Duodenal mucosa (tissue), 2 donors: ENCODE measurements at regions not wholly inside any gene's neighbourhood (a gene's known extent, or its start where the extent isn't known, plus 50 kb on each side); places are given as distances from the start of the nearest gene placed in this dataset.

Experiments
- H3K27ac ChIP-seq: one replicate; pipeline ENCODE4 v1.7.0; 2013; ENCODE audit warnings: low read depth, low read length
- H3K27me3 ChIP-seq, 2 donors: one replicate each; pipeline ENCODE4 v1.7.0; 2013; ENCODE audit warnings: low read length in 2 of 2, control low read depth in 1 of 2; ENCODE audit not compliant: insufficient read depth in 2 of 2, control insufficient read depth in 1 of 2
- H3K36me3 ChIP-seq, 2 donors: one replicate each; pipeline ENCODE4 v1.7.0; 2013; ENCODE audit warnings: low read length in 2 of 2, control low read depth in 1 of 2; ENCODE audit not compliant: insufficient read depth in 2 of 2, control insufficient read depth in 1 of 2
- H3K4me1 ChIP-seq, 2 donors: one replicate each; pipeline ENCODE4 v1.7.0; 2013; ENCODE audit warnings: low read length in 2 of 2, control low read depth in 1 of 2; ENCODE audit not compliant: insufficient read depth in 2 of 2, control insufficient read depth in 1 of 2
- H3K4me3 ChIP-seq, 2 donors: one replicate each; pipeline ENCODE4 v1.7.0; 2013; ENCODE audit warnings: low read length in 2 of 2, low read depth in 1 of 2
- H3K9ac ChIP-seq, 2 donors: one replicate each; pipeline ENCODE4 v1.7.0; 2013; ENCODE audit warnings: low read length in 2 of 2, low read depth in 1 of 2
- H3K9me3 ChIP-seq, 2 donors: one replicate each; pipeline ENCODE4 v1.7.0; 2013; ENCODE audit warnings: low read length in 2 of 2, control low read depth in 1 of 2; ENCODE audit not compliant: control insufficient read depth in 1 of 2

- Histone ChIP-seq H3K4me1 (no peaks in the 10 kb centered on the region), H3K36me3 (no peaks in the 10 kb centered on the region)
Measured at GRCh38 chr3:164064298-164064697, 1014.0 kb downstream of the SI start.

DNA sequence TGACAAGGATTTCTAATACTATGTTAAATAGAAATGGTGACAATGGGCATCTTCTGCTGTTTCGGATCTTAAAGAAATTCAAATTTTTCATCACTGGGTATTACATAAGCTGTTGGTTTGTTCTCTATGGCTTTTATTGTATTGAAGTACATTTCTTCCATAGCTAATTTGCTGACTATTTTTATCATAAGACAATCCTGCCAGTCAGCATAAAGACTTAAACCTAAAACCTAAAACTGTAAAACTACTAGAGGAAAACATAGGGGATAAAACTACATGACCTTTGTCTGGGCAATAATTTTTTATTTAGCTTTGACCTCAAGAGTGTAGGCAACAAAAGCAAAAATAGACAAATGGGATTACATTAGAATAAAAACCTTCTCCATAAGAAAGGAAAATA is 1017.4 kb downstream of the SI start:
- Histone ChIP-seq H3K27me3 (no peaks in the 10 kb centered on the region), H3K9ac (no peak overlapping the region), H3K4me3 (no peak overlapping the region), H3K27ac (no peak overlapping the region), H3K36me3 (no peaks in the 10 kb centered on the region), H3K9me3 (no peaks in the 10 kb centered on the region), H3K4me1 (no peaks in the 10 kb centered on the region)

More at GRCh38 chr3:164064298-164064697, 1014.0 kb downstream of the SI start:
- H3K4me3 ChIP-seq = no peak overlapping the region
- H3K27me3 ChIP-seq = no peaks in the 10 kb centered on the region
- H3K9ac ChIP-seq = no peak overlapping the region
- no peaks in the 10 kb centered on the region for H3K9me3 ChIP-seq
- H3K27ac ChIP-seq = no peak overlapping the region

GRCh38 chr3:164049847-164050246 is 1028.4 kb downstream of the SI start:
- no peaks in the 10 kb centered on the region for H3K36me3 ChIP-seq

GRCh38 chr3:164048451-164048850 is 1029.8 kb downstream of the SI start:
- H3K4me1 ChIP-seq = no peaks in the 10 kb centered on the region
- no peaks in the 10 kb centered on the region for H3K9me3 ChIP-seq
- H3K27ac ChIP-seq = no peak overlapping the region
- no peak overlapping the region for H3K9ac ChIP-seq
- no peaks in the 10 kb centered on the region for H3K36me3 ChIP-seq
- H3K4me3 ChIP-seq = no peak overlapping the region
- no peaks in the 10 kb centered on the region for H3K27me3 ChIP-seq

More at GRCh38 chr3:164049847-164050246, 1028.4 kb downstream of the SI start:
- Histone ChIP-seq H3K9me3 (no peaks in the 10 kb centered on the region), H3K4me1 (no peaks in the 10 kb centered on the region), H3K4me3 (no peak overlapping the region), H3K27ac (no peak overlapping the region), H3K9ac (no peak overlapping the region), H3K27me3 (no peaks in the 10 kb centered on the region)

DNA sequence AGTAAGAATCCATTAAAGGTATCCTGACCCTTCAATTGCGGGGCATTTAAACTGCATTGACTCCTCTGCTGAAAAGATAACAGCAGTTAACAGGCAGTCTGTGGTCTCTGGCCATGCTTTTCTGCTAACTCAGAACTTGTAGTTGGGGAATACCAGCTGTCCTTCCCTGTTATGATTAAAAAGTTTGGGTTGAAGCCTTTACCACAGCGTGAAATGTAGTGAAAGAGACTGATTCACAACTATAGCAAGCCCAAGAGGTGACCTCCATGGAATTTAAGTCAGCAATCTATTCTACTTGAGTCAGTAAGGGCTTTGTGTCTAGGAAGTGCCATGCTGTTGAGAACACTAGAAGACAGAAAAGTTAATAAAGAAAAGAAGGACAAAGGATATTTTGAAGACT is 1037.3 kb downstream of the SI start:
- no peaks in the 10 kb centered on the region for H3K36me3 ChIP-seq
- no peak overlapping the region for H3K4me3 ChIP-seq
- H3K27me3 ChIP-seq = no peaks in the 10 kb centered on the region
- H3K9me3 ChIP-seq = peaks cover 0 to 3% of the 10 kb centered on the region in 2 donors
- H3K4me1 ChIP-seq = no peaks in the 10 kb centered on the region
- H3K27ac ChIP-seq = no peak overlapping the region
- no peak overlapping the region for H3K9ac ChIP-seq

- Histone ChIP-seq H3K9me3 (peaks cover 0 to 3% of the 10 kb centered on the region in 2 donors), H3K27me3 (no peaks in the 10 kb centered on the region), H3K4me1 (no peaks in the 10 kb centered on the region), H3K27ac (no peak overlapping the region), H3K9ac (no peak overlapping the region), H3K4me3 (no peak overlapping the region), H3K36me3 (no peaks in the 10 kb centered on the region)
Measured at GRCh38 chr3:164030194-164030593, 1048.1 kb downstream of the SI start.

GRCh38 chr3:164024786-164025185 is 1053.5 kb downstream of the SI start:
- Histone ChIP-seq H3K9ac (no peak overlapping the region), H3K4me3 (no peak overlapping the region), H3K9me3 (no peaks in the 10 kb centered on the region), H3K4me1 (no peaks in the 10 kb centered on the region), H3K36me3 (no peaks in the 10 kb centered on the region), H3K27me3 (no peaks in the 10 kb centered on the region), H3K27ac (no peak overlapping the region)

DNA sequence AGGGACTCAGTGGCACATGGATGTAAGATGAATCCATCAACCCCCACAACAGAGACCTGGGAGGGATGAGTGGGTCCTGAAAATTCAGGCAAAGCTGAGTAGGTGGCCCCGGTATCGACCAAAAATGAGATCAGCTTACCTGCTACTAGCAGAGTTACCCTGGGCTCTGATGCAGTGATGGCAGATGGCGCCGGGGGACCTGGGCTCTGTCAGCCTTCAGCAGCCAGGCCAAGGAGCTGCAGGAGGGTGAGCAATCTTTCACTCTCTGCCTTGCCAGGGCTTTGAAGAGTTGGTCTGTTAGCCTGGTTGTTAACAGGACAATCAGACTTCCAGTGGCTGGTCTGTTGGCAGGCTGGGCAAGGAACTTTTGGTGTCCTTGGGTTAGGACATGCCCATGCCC is 1054.8 kb downstream of the SI start:
- H3K27ac ChIP-seq = no peak overlapping the region
- no peaks in the 10 kb centered on the region for H3K36me3 ChIP-seq
- H3K4me1 ChIP-seq = no peaks in the 10 kb centered on the region
- no peaks in the 10 kb centered on the region for H3K9me3 ChIP-seq
- no peaks in the 10 kb centered on the region for H3K27me3 ChIP-seq
- no peak overlapping the region for H3K4me3 ChIP-seq
- H3K9ac ChIP-seq = no peak overlapping the region

- Histone ChIP-seq H3K27me3 (no peaks in the 10 kb centered on the region), H3K36me3 (no peaks in the 10 kb centered on the region), H3K9ac (no peak overlapping the region), H3K9me3 (no peaks in the 10 kb centered on the region), H3K4me1 (no peaks in the 10 kb centered on the region), H3K27ac (no peak overlapping the region), H3K4me3 (no peak overlapping the region)
Measured at GRCh38 chr3:164018500-164018899, 1059.8 kb downstream of the SI start.

GRCh38 chr3:164007765-164008164 is 1070.5 kb downstream of the SI start:
- Histone ChIP-seq H3K9ac (no peak overlapping the region), H3K4me3 (no peak overlapping the region), H3K9me3 (no peaks in the 10 kb centered on the region), H3K27ac (no peak overlapping the region), H3K4me1 (no peaks in the 10 kb centered on the region), H3K36me3 (no peaks in the 10 kb centered on the region), H3K27me3 (no peaks in the 10 kb centered on the region)

- Histone ChIP-seq H3K9me3 (no peaks in the 10 kb centered on the region), H3K9ac (no peak overlapping the region), H3K4me3 (no peak overlapping the region), H3K4me1 (no peaks in the 10 kb centered on the region), H3K27me3 (no peaks in the 10 kb centered on the region), H3K27ac (no peak overlapping the region), H3K36me3 (no peaks in the 10 kb centered on the region)
Measured at GRCh38 chr3:164004205-164004604, 1074.1 kb downstream of the SI start.
